ENCODE measurements at regions not wholly inside any gene's neighbourhood (a gene's known extent, or its start where the extent isn't known, plus 50 kb on each side); places are given as distances from the start of the nearest gene placed in this dataset.
"Not testable (repeated sequence)": the region's sequence is repeated elsewhere in the genome, so short reads cannot be mapped to it uniquely, and the experiment has no call there.

DNA sequence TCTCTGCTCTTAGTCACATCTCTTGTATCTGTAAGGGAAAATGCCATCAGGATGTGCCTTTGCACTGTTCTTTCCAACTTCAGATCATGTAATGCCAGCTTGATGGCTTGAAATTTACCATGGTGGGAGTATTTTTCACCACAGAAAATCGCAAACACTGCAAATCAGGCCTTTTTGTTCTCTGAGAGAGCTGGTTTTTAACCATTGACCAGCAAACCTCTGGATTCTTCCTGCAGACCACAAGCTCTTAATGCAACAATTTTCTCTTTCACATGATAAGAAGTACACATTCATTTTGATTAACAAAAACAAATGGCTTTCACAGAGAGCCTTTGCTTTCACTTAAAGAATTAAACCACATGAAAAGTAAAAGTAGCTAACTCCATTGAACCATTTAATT lies 145.4 kb upstream of the NEBL start:
- DNase-seq: no peak

DNA sequence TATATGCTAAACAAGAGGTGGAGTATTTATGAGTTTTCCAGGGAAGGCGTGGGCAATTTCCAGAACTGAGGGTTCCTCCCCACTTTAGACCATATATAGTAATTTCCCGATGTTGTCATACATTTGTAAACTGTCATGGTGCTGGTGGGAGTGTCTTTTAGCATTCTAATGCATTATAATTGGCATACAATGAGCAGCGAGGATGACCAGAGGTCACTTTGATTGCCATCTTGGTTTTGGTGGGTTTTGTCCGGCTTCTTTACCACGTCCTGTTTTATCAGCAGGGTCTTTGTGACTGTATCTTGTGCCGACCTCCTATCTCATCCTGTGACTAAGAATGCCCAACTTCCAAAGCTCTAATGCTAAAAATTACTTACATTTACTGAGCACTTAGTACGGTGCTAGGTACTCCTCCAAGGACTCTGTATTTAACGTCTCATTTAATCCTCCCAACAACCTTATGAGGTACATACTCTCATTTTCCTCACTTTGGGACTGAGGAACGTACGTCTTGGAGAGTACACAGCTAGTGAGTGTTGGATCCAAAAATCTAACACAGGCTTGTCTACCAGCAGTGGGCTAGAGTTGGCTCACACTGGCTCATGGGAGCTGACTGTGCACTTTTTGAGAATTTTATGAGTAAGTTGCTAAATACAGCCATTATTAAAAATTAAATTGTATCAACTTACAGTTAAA lies 144.8 kb upstream of the NEBL start:
- no peak for DNase-seq

DNA sequence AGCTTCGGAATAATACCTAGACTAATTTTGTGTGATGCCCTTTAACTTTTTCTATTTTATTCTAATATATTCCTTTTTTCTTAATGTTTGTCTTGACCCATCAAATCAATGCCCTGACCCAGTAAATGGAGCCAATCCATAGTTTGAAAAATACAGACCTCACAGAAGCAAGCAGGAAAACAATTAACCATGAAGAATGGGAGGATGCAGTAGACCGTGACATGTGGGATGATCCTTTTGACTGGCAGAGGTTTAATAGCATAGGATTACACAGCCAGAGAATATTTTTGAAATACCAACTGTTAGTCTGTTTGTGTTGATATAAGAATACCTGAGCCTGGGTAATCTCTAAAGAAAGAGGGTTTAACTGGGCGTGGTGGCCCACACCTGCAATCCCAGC lies 142.6 kb upstream of the NEBL start:
- no peak for DNase-seq

DNA sequence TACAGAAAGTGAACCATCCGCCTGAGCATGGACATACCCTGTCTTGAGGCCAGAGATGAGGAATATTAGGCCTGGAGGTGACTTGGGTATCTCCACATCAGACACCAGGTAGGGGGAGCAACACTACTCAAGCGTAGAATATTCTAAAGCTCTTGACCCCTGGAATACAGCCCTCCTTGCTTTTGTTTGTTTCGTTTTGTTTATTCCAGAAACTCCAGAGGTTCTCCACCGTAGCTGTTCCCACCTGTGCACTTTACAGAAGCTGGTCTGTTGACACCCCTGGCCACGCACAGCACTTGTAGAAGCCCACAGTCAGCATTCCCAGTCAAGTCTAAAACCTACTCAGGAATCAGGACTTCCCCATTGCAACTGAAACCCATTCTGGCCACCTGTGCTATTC lies 139.6 kb upstream of the NEBL start:
- no peak for DNase-seq

DNA sequence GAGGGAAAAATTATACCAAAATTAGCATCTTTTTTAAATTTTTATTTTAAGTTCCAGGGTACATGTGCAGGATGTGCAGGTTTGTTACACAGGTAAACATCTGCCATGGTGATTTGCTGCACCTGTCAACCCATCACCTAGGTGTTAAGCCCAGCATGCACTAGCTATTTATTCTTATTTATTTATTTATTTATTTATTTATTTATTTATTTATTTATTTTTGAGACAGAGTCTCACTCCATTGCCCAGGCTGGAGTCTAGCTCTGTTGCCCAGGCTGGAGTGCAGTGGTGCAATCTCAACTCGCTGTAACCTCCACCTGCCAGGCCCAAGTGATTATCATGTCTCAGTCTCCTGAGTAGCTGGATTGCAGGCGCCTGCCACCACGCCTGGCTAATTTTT lies 137.7 kb upstream of the NEBL start:
- DNase-seq: not testable (repeated sequence)

DNA sequence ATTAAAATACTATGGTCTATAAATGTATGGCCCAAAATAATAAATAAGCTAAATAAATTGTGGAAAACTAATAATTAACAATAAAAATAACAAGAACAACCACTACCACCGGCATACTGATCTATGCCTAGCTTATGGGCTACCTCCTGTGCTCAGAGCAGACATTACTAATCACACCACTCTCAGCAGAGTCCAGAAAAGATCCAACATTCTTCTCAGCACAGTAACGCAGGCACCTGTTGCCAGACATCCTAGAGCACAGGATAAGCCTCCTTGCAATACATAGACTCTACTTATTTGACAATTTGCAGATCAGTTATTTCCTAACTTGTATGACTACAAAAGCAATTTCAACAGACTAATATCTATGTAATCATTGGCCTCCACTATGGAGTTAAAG lies 137.1 kb upstream of the NEBL start:
- no peak for DNase-seq

DNA sequence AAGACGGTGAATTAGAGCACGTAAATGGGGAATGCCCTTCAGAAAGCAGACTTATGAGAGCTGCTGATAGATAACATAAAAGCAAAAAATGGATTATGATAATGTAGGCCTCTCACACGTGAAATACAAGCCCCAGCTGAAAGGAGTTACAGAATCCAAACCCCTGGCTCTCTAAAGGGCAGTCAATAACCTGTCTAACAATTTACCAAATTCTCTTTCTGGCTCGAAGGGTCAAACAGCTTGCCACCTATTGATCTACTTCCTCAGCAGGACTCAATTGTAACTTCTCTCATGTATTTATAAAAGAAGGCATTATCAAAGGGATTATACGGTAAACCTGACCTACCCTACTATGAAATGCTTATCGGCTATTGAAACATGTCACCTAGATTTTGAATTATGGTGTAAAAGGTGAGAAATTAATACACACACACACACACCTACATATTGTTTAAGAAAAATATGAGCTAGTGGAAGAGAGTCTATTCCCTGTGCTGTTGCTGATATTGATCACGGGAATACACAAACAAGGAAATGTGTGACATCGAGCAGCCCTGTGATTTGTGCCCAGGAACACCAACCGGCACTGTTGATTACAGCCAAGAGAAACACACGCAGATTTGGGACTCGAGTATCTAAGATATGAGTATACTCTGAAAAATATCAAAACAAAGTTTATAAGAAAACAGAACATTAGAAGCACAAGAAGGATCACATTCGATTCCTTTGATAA lies 135.6 kb upstream of the NEBL start:
- DNase-seq: no peak

DNA sequence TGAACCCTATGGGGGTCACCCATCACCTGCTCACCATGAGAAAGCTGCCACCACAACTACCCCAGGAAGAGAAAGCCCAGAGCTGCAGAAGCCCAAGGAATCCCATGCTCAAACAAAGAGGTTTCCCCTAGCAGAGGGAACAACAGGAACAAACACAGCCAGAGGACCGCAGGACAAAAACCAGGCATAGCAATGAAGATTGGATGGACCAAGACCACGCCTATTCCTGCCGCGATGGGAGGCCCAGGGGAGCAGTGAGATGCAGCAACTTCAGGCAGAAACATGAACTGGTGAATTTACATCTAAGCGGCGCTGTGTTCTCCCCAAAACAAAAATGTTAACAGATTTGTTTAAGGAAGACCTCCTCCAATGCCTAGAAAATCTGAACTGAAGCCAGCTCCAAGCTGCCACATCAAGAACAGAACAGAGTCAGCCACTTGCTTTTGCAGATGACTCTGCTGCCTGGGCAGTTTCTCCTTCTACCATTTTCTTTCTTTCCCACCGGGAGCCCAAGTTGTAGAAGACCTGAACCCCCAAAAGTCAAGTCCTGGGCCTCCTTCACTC lies 134.2 kb upstream of the NEBL start:
- DNase-seq: no peak

DNA sequence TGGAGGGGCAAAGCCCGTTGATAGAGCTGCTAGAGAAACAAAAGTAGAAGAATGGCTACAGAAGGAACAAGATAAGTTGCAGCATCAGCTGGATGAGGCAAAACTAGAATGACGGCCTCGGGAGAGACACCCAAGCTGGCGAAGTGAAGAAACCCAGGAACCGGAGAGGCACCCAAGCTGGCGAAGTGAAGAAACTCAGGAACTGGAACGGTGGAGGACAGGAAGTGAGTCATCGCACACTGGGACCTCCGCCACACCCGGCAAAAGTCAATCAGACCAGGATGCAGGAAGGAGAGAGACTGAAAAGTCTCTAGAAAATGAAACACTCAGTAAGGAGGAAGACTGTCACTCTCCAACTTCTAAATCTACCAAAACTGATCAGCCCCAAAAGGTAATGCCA lies 133.0 kb upstream of the NEBL start:
- DNase-seq: no peak

DNA sequence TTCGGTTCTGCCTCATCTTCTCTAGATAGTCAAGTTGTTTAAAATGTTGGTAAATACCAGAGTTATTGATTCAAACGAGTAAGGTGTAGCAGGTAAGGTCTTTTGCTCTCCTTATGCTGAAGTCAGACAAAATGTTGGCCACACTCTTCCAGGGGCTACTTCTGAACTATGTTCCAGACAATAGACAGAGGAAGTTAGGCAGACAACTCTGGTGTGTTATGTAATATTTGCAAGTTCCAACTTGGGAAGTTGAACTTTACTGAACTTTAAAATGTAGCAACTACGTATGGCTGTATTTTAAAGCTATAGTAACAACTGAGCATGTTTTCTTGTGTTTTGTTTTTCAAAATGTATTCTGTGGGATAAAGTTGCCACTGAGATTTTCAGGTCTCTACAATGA lies 125.7 kb upstream of the NEBL start:
- no peak for DNase-seq

DNA sequence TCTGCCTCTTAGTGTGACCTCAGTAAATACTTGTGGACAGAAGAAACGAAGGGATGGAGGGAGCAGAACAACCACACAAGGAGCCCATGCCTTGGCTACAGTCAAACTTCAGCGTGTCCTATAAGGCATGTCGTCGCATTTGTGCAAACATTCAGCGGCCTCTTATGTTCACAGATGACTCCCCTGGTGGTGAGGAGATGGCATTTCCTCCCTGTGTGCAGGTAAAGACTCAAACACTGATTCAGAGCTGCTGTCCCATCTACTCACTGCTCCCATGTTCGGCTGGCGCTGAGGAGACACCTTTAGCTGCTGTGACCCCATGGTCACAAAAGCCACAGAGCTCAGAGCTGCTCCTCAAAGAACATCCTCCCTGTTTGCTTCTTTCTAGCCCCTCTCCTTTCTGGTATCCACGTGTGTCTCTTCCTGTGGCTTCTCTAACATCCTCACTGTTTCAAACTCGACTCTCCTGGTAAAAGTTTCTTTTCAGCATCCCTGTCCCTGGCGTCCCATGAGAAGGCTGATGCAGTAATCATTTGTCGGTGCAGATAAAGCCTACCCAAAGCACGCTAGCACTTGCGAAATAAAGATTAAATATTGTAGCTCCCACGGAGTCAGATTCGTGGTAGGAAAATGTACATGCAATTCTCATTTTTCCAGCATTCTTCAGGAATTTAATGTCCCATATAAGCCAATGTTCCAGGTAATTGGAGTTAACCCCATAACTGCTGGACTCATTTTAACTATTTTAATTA lies 124.9 kb upstream of the NEBL start:
- DNase-seq: no peak

DNA sequence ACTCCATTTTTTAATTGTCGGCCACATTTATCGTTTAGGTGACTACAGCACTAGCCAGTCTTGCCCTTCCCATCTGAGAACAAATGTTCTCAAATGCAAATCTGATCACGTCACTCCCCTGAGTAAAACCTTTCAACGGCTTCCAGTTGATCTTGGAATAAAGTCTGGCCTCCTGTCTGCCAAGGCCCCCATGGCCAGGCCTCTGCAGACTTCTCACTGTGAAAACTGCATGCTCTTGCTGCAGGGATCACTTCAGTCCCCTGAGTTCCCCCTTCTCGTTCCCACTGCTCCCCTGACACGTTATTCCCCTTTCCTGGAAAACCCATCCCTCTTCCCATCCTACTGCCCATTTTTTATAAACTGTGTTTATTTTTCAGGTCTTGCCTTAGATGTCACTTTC lies 124.1 kb upstream of the NEBL start:
- no peak for DNase-seq

DNA sequence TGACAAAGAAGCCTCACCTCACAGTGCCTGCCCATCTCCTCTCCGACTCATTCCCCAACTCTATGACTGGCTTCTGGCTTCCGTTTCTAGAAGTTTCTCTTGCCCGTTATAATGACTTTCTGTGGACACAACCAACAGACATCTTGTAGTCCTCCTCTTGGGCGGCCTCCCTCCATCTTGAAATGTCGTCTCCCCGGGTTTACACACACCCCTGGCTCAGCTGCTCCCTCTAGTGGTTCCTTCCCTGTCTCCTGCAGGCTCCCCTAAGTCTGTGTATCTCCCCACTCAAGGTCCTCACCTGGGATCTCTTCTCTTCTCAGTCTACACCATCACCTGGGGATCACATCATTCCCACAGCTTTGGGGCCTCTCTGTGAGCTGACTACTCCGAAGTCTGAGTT lies 123.4 kb upstream of the NEBL start:
- peak; percentile 43 to 49 for DNase-seq

DNA sequence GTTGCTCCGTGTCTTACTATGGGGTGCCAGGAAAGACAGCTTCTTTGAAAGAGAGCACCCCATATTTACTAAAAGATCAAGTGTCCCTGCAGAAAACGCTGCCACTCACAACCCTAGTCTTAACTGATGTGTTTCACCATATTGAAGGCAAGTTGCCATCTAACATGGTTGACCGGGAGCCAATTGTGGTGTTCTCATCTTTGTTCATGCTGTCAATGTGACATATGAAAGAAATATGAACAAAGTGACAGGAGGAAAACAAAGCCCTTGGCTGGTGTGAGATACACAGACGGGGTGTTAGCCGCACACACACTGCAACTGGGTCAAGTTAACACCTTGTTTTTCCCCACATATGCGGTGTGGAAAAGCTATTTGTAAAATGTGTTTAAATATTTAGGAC lies 122.3 kb upstream of the NEBL start:
- no peak for DNase-seq

DNA sequence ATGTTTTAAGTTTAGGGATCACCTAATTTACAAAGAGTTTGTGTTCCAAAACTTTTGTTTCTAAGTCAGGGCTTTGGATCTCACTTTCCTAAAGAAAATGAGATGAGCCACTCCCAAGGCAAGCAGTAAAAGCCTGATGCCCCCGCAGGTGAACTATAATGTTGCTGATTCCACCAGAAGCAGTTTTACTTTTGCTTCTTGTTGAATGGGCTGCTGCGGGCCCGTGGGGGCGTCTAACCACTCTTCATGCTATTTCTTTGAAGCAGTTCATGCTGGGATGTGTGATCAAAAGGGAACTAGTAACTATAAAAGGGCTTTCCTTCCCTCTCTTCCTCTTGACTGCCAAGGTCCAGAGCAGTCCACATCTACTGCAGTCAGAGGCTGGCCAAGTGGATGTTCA lies 118.7 kb upstream of the NEBL start:
- DNase-seq: no peak

DNA sequence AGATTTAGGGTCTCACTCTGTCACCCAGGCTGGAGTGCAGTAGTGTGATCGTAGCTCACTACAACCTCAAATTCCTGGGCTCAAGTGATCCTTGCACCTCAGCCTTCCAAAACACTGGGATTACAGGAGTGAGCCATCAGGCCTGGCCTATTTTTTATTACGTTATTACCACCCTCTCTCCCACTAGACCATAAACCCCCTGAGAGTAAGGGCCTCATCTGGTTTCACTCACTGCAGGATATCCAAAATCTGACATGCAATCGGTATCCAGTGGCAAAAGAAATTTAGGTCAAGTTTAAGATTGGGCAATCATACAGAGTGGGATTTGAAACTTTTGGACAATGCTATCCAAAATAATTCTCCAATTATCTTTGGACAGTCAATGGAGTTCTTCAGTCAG lies 117.0 kb upstream of the NEBL start:
- no peak for DNase-seq

DNA sequence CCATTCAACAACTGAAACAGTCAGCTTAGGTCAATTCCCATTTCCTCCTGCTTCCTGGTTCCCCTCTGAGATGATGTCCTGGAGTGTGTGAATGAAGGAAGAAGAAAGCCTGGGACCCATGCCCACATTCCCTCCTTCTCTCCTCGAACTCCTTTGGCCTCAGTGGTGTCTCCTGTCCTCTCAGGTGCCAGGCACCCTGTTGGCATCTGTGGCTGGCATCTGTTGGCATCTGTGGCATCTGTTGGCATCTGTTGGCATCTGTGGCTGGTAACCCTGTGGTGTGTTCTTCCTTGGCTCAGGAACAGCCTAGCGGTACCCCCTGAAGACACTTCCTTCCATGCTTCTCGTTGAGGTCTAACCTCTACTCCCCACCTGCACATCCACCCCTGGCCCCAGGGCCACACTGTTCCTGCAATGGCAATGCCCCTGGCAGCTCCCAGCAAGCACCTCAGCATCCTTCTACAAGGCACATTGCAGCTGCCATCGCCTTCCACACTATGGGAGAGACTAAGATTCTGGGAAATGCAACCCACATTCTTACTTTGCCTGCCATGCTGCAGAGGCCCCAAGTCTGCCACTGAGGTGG lies 114.4 kb upstream of the NEBL start:
- no peak for DNase-seq

DNA sequence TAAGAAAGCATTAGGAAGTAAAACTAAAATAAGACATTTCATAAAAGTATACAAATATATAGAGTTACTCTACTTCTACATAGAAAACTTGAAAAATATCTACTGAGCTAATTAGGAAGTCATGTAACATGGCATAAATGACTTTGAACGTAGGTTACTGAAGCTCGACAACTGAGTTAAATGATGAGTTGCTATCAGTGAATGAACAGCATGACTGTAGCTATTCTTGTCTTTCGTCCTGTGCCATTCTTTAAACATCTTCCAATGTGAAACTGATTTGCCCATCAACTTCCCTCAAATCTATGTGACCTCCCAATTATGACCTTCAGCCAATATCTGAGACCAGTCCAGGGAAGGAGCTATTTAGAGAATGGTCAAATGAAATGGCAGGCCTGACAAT lies 113.5 kb upstream of the NEBL start:
- no peak for DNase-seq

DNA sequence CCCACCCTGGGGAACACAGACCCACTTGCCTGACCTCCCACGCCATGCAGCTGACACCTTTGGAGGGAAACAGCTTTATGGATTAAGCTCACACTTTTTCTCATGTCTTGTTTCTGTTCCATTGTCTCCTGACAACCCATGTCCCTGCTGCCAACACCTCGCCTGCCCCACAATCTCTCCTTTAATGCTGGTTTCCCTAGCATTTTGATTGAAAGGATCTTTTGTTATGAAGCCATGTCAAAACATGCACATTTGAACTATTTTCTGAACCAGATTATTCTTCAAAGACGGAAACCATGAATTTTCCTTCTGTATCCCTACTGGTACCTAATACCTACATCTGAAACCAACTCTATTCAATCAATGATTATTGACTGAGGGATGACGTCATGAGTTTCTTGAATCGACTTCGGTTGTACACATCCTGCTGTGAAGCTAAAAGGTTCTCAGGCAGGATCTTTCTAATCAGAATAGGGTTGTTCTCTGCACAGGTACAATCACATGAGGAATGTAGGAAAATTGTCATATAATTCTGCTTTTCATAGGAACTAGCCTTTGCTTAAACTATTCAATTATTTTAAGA lies 106.2 kb upstream of the NEBL start:
- no peak for DNase-seq

DNA sequence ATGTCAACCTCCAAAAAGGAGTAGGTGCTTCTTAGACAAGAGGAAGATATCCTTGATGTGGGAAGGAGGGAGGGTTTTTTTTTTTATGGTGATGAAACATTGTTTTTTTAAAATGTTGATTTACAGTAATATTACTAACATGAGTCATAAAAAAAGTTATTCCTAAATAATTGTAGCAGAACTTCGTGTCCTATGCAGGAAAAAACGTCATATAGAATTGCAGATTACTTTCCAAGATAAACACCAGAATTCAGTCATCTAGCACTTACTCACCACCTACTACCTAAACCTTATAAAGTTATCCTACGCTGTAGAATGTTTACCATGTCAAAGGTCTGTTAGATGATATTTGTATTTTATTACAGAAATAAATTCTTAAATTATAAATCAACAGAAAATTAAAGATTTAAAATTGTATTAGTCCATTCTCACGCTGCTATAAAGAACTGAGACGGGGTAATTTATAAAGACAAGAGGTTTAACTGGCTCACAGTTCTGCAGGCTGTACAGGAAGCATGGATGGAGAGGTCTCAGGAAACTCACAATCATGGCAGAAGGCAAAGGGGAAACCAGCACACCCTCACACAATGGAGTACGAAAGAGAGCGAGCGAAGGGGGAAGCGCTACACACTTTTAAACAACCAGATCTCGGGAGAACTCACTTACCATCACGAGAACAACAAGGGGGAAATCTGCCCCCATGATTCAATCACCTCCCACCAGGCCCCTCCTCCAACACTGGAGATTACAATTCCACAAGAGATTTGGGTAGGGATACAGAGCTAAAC lies 105.2 kb upstream of the NEBL start:
- no peak for DNase-seq

DNA sequence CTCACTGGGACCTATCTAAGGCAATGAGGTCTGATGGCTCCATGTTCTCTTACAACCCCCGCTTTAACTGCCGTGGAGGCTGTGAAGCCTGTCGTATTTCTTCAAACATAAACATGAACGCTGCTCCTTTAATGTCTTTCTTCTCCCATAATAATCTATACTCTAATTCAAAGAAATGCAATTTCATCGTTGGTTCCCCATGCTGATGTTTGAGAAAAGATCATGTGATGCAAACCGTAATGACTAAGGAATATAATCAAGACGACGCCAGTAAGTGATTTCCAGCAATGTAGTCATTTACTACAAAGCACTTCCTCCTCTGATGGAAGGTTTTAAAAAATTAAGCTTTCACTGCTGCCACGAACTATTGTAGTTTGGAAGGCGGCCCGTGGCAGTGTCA lies 102.6 kb upstream of the NEBL start:
- no peak for DNase-seq

DNA sequence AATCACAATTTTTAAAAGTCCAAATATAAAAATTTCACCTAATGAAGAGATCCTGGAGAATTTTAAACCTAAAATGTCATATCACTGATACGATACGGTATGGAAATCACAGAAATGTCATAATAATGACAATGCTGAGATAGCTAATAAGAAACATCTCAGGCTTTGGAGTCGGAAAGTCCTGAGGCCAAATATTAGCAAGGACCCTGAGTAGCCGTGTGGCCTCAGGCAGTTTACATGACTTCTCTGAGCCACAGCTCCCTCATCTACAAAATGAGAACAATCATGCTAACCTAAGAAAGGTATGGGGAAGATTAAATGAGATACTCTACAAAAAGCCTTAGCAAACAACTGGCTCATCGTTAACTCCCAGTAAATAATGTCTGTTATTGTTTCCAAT lies 100.9 kb upstream of the NEBL start:
- no peak for DNase-seq

All from activated T-cell treated with anti-CD3 and anti-CD28 coated beads, Interleukin-2, amount 50 U/mL, for 48 hours (primary cell).